GM12872 (cell line): ENCODE measurements at regions not wholly inside any gene's neighbourhood (a gene's known extent, or its start where the extent isn't known, plus 50 kb on each side); places are given as distances from the start of the nearest gene placed in this dataset.

Experiments
- CTCF ChIP-seq: IDR thresholded peaks from 3 replicates; pipeline ENCODE4 v1.5.1; 2011; ENCODE audit warnings: low read depth, mild to moderate bottlenecking, low read length, moderate library complexity; ENCODE audit not compliant: insufficient read depth

- TF ChIP-seq CTCF: no peak
Measured at GRCh38 chr19:31039151-31039550, 310.1 kb downstream of the TSHZ3 start.

GRCh38 chr19:31037286-31037980 lies 311.8 kb downstream of the TSHZ3 start:
- TF ChIP-seq CTCF: no peak

- no peak for TF ChIP-seq CTCF
Measured at GRCh38 chr19:31023038-31023437, 326.2 kb downstream of the TSHZ3 start.

- TF ChIP-seq CTCF: no peak
Measured at GRCh38 chr19:31018936-31019335, 330.3 kb downstream of the TSHZ3 start.

- TF ChIP-seq CTCF: no peak
Measured at GRCh38 chr19:31015778-31016177, 333.5 kb downstream of the TSHZ3 start.

- no peak for TF ChIP-seq CTCF
Measured at GRCh38 chr19:31014668-31015067, 334.6 kb downstream of the TSHZ3 start.

- no peak for TF ChIP-seq CTCF
Measured at GRCh38 chr19:31013384-31014020, 335.7 kb downstream of the TSHZ3 start.
